HCT116 (cell line): ENCODE measurements at regions not wholly inside any gene's neighbourhood (a gene's known extent, or its start where the extent isn't known, plus 50 kb on each side); places are given as distances from the start of the nearest gene placed in this dataset.

Experiments
- POLR2A ChIP-seq: IDR thresholded peaks from 2 replicates; pipeline ENCODE4 v1.7.0; 2011; ENCODE audit warnings: borderline replicate concordance; ENCODE audit not compliant: insufficient read depth, insufficient read length; ENCODE audit errors: extremely low read depth
- RAD21 ChIP-seq: IDR thresholded peaks from 2 replicates; pipeline ENCODE4 v1.6.1; 2012; ENCODE audit warnings: low read depth, mild to moderate bottlenecking
- ZNF274 ChIP-seq: fragments of 200-500 bp; sonication (Bioruptor generic); IDR thresholded peaks from 2 replicates; pipeline ENCODE4 v1.6.1; 2014; ENCODE audit warnings: mild to moderate bottlenecking, low read depth, low read length, inconsistent platforms
- TF ChIP-seq, protein P1 (sequence below): IDR thresholded peaks from 2 replicates; pipeline ENCODE4 v1.6.1; 2011; ENCODE audit warnings: mild to moderate bottlenecking, low read length, moderate library complexity; ENCODE audit not compliant: insufficient replicate concordance; ENCODE audit errors: extremely low read depth
- TF ChIP-seq, protein P2 (sequence below), 3 experiments: fragments of 200-600 bp in 1 of 3; sonication (generic) in 1 of 3; IDR thresholded peaks in 2 of 3; conservative IDR thresholded peaks in 1 of 3; 2 replicates each; pipeline ENCODE4 v1.5.1; 2012 to 2017; ENCODE audit warnings: low read depth in 2 of 3, low read length in 2 of 3, antibody characterized with exemption in 1 of 3, borderline replicate concordance in 1 of 3, control low read depth in 1 of 3, mild to moderate bottlenecking in 1 of 3, mixed read lengths in 1 of 3, mixed run types in 1 of 3, moderate library complexity in 1 of 3; ENCODE audit not compliant: insufficient read depth in 1 of 3

DNA sequence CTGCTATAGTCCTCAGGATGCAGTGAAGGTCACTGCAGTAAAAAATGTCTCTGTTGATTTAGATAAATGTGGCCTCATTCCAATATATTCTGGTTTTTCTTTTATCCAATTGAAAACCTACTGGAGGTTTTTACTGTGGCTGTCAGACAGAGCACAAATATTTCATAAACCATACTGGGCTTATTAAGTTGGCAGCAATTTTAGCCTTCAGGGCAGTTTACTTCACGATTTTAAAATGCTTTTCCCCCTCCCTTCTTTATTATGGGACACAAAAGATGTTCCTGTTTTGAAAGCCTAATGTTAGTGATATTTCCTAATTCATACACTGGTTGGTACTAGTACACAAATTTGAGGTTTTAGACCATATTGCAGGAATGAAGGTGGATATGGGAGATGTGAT lies 939.4 kb downstream of the C4orf33 start:
- TF ChIP-seq, protein P1, sequence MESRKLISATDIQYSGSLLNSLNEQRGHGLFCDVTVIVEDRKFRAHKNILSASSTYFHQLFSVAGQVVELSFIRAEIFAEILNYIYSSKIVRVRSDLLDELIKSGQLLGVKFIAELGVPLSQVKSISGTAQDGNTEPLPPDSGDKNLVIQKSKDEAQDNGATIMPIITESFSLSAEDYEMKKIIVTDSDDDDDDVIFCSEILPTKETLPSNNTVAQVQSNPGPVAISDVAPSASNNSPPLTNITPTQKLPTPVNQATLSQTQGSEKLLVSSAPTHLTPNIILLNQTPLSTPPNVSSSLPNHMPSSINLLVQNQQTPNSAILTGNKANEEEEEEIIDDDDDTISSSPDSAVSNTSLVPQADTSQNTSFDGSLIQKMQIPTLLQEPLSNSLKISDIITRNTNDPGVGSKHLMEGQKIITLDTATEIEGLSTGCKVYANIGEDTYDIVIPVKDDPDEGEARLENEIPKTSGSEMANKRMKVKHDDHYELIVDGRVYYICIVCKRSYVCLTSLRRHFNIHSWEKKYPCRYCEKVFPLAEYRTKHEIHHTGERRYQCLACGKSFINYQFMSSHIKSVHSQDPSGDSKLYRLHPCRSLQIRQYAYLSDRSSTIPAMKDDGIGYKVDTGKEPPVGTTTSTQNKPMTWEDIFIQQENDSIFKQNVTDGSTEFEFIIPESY: no peak
- TF ChIP-seq POLR2A: no peak
- TF ChIP-seq RAD21: no peak
- TF ChIP-seq, protein P2, sequence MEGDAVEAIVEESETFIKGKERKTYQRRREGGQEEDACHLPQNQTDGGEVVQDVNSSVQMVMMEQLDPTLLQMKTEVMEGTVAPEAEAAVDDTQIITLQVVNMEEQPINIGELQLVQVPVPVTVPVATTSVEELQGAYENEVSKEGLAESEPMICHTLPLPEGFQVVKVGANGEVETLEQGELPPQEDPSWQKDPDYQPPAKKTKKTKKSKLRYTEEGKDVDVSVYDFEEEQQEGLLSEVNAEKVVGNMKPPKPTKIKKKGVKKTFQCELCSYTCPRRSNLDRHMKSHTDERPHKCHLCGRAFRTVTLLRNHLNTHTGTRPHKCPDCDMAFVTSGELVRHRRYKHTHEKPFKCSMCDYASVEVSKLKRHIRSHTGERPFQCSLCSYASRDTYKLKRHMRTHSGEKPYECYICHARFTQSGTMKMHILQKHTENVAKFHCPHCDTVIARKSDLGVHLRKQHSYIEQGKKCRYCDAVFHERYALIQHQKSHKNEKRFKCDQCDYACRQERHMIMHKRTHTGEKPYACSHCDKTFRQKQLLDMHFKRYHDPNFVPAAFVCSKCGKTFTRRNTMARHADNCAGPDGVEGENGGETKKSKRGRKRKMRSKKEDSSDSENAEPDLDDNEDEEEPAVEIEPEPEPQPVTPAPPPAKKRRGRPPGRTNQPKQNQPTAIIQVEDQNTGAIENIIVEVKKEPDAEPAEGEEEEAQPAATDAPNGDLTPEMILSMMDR (IDR thresholded peaks at IDR 0.05 in 2 of 3, conservative IDR thresholded peaks at IDR 0.05 in 1 of 3; ENCODE audit: borderline replicate concordance in 1 of 3, insufficient read depth in 1 of 3, low read depth in 2 of 3, low read length in 2 of 3): no peak
- no peak for TF ChIP-seq ZNF274
